ENCODE measurements at regions not wholly inside any gene's neighbourhood (a gene's known extent, or its start where the extent isn't known, plus 50 kb on each side); places are given as distances from the start of the nearest gene placed in this dataset.

DNA sequence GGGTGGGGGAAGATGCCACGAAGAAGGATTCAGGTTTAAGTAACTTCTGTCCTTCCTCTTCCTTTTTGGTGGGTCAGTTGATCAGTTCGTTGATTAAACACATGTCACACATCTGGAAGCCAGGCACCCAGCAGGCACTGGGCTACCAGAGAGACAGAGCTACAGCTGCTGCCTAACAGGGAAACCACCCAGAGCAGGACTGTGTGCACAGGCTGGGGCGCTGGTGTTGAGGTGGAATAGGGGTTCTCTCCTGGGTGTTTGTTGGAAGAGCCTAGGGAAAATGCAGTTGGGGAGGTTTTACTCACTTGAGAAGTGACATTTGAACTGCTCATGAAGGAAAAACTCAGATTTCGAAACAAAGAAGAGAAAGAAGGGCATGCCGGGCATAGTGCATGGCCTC lies 152.4 kb downstream of the IRX5 start:
- TF ChIP-seq, protein P1, sequence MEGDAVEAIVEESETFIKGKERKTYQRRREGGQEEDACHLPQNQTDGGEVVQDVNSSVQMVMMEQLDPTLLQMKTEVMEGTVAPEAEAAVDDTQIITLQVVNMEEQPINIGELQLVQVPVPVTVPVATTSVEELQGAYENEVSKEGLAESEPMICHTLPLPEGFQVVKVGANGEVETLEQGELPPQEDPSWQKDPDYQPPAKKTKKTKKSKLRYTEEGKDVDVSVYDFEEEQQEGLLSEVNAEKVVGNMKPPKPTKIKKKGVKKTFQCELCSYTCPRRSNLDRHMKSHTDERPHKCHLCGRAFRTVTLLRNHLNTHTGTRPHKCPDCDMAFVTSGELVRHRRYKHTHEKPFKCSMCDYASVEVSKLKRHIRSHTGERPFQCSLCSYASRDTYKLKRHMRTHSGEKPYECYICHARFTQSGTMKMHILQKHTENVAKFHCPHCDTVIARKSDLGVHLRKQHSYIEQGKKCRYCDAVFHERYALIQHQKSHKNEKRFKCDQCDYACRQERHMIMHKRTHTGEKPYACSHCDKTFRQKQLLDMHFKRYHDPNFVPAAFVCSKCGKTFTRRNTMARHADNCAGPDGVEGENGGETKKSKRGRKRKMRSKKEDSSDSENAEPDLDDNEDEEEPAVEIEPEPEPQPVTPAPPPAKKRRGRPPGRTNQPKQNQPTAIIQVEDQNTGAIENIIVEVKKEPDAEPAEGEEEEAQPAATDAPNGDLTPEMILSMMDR (IDR thresholded peaks at IDR 0.05), result no peak
- TF ChIP-seq TCF7L2 (IDR thresholded peaks at IDR 0.05; ENCODE audit: low read depth, low read length), result no peak
- TF ChIP-seq SIN3A (IDR thresholded peaks at IDR 0.05; ENCODE audit: borderline replicate concordance, insufficient read depth, low read depth, low read length), result no peak

Measured in Panc1 (cell line).